ENCODE measurements at regions not wholly inside any gene's neighbourhood (a gene's known extent, or its start where the extent isn't known, plus 50 kb on each side); places are given as distances from the start of the nearest gene placed in this dataset.
A peak's percentile ranks its signal among the peaks of the same experiment; 100 is the strongest.

GRCh38 chr7:67306331-67306730, 309.7 kb downstream of the TYW1 start:
- no peak for DNase-seq (ENCODE audit: low read depth)
- Mint-ChIP-seq H3K27ac (ENCODE audit: unreplicated experiment) (no peak overlapping the region), H3K4me3 (ENCODE audit: unreplicated experiment) (no peak overlapping the region), H3K9me3 (ENCODE audit: unreplicated experiment) (no peaks in the 10 kb centered on the region), H3K36me3 (ENCODE audit: low read depth, unreplicated experiment) (peaks cover 9% of the 10 kb centered on the region), H3K4me1 (ENCODE audit: low read depth, unreplicated experiment) (peaks cover 4% of the 10 kb centered on the region), H3K27me3 (ENCODE audit: low read depth, unreplicated experiment) (no peaks in the 10 kb centered on the region)
- no peak for FAIRE-seq
- Histone ChIP-seq H2AFZ (ENCODE audit: low read depth, low read length) (no peak overlapping the region), H3K36me3 (ENCODE audit: insufficient read depth, low read length) (peaks cover 25% of the 10 kb centered on the region), H3K27ac (ENCODE audit: low read depth, low read length) (no peak overlapping the region), H4K20me1 (ENCODE audit: insufficient read depth, low read length) (peaks cover 8% of the 10 kb centered on the region), H3K4me2 (ENCODE audit: low read length) (no peak overlapping the region), H3K4me1 (ENCODE audit: insufficient read depth, low read length) (peaks cover 6% of the 10 kb centered on the region), H3K4me3 (ENCODE audit: insufficient read depth, low read depth, low read length) (no peak overlapping the region), H3K9ac (ENCODE audit: low read length) (no peak overlapping the region), H3K9me3 (ENCODE audit: insufficient read depth, low read depth, low read length) (no peaks in the 10 kb centered on the region), H3K79me2 (ENCODE audit: insufficient read depth, low read length) (peaks cover 37% of the 10 kb centered on the region), H3K27me3 (ENCODE audit: insufficient read depth, low read length) (no peaks in the 10 kb centered on the region)
- TF ChIP-seq EZH2 (IDR thresholded peaks at IDR 0.05; ENCODE audit: insufficient read depth, low read length), result no peak
- TF ChIP-seq CTCF (IDR thresholded peaks at IDR 0.05; ENCODE audit: insufficient read depth, low read depth, low read length), result no peak

- Histone ChIP-seq H3K4me1 (ENCODE audit: insufficient read depth, low read length) (peaks cover 12% of the 10 kb centered on the region), H3K27me3 (ENCODE audit: insufficient read depth, low read length) (no peaks in the 10 kb centered on the region), H3K27ac (ENCODE audit: low read depth, low read length) (no peak overlapping the region), H3K9ac (ENCODE audit: low read length) (no peak overlapping the region), H3K36me3 (ENCODE audit: insufficient read depth, low read length) (peaks cover 28% of the 10 kb centered on the region), H3K4me3 (ENCODE audit: insufficient read depth, low read depth, low read length) (no peak overlapping the region), H3K4me2 (ENCODE audit: low read length) (no peak overlapping the region), H3K79me2 (ENCODE audit: insufficient read depth, low read length) (peaks cover 19% of the 10 kb centered on the region), H2AFZ (ENCODE audit: low read depth, low read length) (no peak overlapping the region), H3K9me3 (ENCODE audit: insufficient read depth, low read depth, low read length) (no peaks in the 10 kb centered on the region), H4K20me1 (ENCODE audit: insufficient read depth, low read length) (peaks cover 8% of the 10 kb centered on the region)
- FAIRE-seq, result no peak
- Mint-ChIP-seq H3K36me3 (ENCODE audit: low read depth, unreplicated experiment) (peaks cover 23% of the 10 kb centered on the region), H3K9me3 (ENCODE audit: unreplicated experiment) (no peaks in the 10 kb centered on the region), H3K27ac (ENCODE audit: unreplicated experiment) (no peak overlapping the region), H3K4me3 (ENCODE audit: unreplicated experiment) (no peak overlapping the region), H3K27me3 (ENCODE audit: low read depth, unreplicated experiment) (no peaks in the 10 kb centered on the region), H3K4me1 (ENCODE audit: low read depth, unreplicated experiment) (peaks cover 7% of the 10 kb centered on the region)
- TF ChIP-seq CTCF (IDR thresholded peaks at IDR 0.05; ENCODE audit: insufficient read depth, low read depth, low read length) (no peak), EZH2 (IDR thresholded peaks at IDR 0.05; ENCODE audit: insufficient read depth, low read length) (no peak)
- no peak for DNase-seq (ENCODE audit: low read depth)
Observed at GRCh38 chr7:67309764-67310549, 313.3 kb downstream of the TYW1 start.

GRCh38 chr7:67311901-67312300, 315.3 kb downstream of the TYW1 start:
- peaks cover 10% of the 10 kb centered on the region for H3K4me1 Mint-ChIP-seq (ENCODE audit: low read depth, unreplicated experiment)
- TF ChIP-seq CTCF (IDR thresholded peaks at IDR 0.05; ENCODE audit: insufficient read depth, low read depth, low read length), result no peak
- no peak for TF ChIP-seq EZH2 (IDR thresholded peaks at IDR 0.05; ENCODE audit: insufficient read depth, low read length)
- Histone ChIP-seq H3K4me3 (ENCODE audit: insufficient read depth, low read depth, low read length) (no peak overlapping the region), H3K36me3 (ENCODE audit: insufficient read depth, low read length) (peaks cover 30% of the 10 kb centered on the region), H3K79me2 (ENCODE audit: insufficient read depth, low read length) (peaks cover 4% of the 10 kb centered on the region), H3K27ac (ENCODE audit: low read depth, low read length) (peak overlapping the region; percentile 61), H3K9ac (ENCODE audit: low read length) (no peak overlapping the region), H4K20me1 (ENCODE audit: insufficient read depth, low read length) (peaks cover 8% of the 10 kb centered on the region), H3K9me3 (ENCODE audit: insufficient read depth, low read depth, low read length) (no peaks in the 10 kb centered on the region), H3K4me2 (ENCODE audit: low read length) (peak overlapping the region; percentile 51), H2AFZ (ENCODE audit: low read depth, low read length) (no peak overlapping the region), H3K4me1 (ENCODE audit: insufficient read depth, low read length) (peaks cover 12% of the 10 kb centered on the region), H3K27me3 (ENCODE audit: insufficient read depth, low read length) (no peaks in the 10 kb centered on the region)
- H3K27me3 Mint-ChIP-seq (ENCODE audit: low read depth, unreplicated experiment), result no peaks in the 10 kb centered on the region
- peaks cover 22% of the 10 kb centered on the region for H3K36me3 Mint-ChIP-seq (ENCODE audit: low read depth, unreplicated experiment)
- peak overlapping the region; percentile 7 for H3K27ac Mint-ChIP-seq (ENCODE audit: unreplicated experiment)
- DNase-seq (ENCODE audit: low read depth) (peak; percentile 85), FAIRE-seq (peak; percentile 5)
- H3K4me3 Mint-ChIP-seq (ENCODE audit: unreplicated experiment), result no peak overlapping the region
- H3K9me3 Mint-ChIP-seq (ENCODE audit: unreplicated experiment), result no peaks in the 10 kb centered on the region

Data from astrocyte (in vitro differentiated cells and primary cell).